ENCODE measurements at regions not wholly inside any gene's neighbourhood (a gene's known extent, or its start where the extent isn't known, plus 50 kb on each side); places are given as distances from the start of the nearest gene placed in this dataset.
"Not testable (repeated sequence)": the region's sequence is repeated elsewhere in the genome, so short reads cannot be mapped to it uniquely, and the experiment has no call there.

DNA sequence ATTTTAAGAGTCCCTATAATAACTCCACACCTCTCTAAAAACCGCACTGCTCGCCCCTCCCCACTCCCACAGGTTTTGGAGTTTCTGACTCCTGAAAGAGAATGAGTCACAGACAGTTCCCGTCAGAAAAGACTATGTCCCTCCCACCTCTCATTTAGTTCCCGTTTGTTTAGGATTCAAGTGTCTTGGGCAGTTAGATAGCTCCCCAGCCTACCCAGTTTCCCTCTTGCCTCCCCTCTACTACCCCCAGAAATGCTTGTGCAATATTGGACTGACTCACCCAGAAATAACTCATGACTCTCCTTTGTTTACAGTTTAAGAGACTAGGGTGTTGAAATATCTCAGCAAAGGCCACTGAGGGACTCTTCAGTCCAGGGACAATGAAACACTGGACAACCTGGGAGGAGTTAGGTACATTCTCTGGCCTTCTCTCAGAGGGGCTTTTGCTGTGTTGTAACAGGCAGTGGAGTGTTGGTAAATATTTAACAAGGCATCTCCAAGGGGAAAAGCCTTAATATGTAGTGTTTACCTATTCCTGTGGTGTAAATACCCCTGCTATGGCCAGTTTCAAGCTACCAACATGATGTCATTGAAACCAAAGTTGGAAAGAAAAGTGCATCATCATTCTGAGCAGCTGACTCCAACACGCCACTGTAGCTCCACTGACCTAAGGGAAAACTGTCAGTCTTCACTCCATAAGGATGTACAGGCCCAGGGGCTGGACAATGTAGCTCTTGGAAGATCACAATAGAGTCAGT, 96.1 kb upstream of the CHD2 start:
- in situ Hi-C loops (cut with HindIII; ENCODE audit: low sequenced_read_pairs) = no loop called here

- in situ Hi-C loops (cut with HindIII; ENCODE audit: low sequenced_read_pairs) = not testable (repeated sequence)
These were observed 95.6 kb upstream of the CHD2 start for GRCh38 chr15:92804610-92804936.

DNA sequence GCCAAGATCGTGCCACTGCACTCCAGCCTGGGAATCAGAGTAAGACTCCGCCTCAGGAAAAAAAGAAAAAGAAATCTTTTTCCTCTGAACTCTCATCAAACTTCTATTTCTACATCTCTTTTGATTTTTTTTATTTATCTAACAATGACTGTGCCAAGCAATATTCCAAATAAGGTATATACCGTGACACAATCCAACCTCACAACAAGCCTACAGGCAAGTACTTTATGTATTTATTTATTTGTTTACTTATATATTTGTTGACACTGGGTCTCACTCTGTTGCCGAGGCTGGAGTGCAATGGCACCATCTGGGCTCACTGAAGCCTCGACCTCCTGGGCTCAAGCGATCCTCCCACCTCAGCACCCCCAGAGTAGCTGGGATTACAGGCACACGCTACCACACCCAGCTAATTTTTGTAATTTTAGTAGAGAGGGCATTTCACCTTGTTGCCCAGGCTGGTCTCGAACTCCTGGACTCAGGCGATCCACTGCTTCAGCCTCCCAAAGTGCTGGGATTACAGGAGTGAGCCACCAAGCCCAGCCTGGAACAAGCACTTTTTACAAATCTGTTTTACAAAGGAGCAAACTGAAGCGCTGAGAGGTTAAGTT, 94.9 kb upstream of the CHD2 start:
- in situ Hi-C loops (cut with HindIII; ENCODE audit: low sequenced_read_pairs) = no loop called here

GRCh38 chr15:92806171-92806570, 94.0 kb upstream of the CHD2 start:
- in situ Hi-C loops (cut with HindIII; ENCODE audit: low sequenced_read_pairs) = not testable (repeated sequence)

GRCh38 chr15:92806763-92807162, 93.4 kb upstream of the CHD2 start:
- in situ Hi-C loops (cut with HindIII; ENCODE audit: low sequenced_read_pairs) = no loop called here

GRCh38 chr15:92807971-92808571, 92.1 kb upstream of the CHD2 start:
- in situ Hi-C loops (cut with HindIII; ENCODE audit: low sequenced_read_pairs) = no loop called here

DNA sequence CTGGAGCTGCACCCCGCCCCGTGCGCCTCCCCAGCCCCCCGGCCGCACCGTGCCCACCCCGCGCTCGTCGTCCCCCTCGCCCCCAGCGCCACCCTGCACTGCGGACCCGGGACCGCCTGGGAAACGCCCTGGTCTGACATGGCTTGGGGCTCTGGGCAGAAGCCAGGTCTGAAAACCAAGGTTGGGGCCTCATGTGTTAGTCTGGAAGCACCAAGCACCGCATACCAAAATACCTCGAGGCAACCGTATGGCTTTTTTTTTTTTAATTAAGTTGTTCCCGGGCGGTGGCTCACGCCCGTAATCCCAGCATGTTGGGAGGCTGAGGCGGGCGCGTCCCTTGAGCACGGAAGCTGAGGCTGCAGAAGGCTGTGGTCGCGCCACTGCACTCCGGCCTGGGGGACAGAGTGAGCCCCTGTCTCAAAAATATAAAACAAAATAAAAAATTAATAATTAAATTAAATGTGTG, 91.5 kb upstream of the CHD2 start:
- in situ Hi-C loops (cut with HindIII; ENCODE audit: low sequenced_read_pairs) = no loop called here

DNA sequence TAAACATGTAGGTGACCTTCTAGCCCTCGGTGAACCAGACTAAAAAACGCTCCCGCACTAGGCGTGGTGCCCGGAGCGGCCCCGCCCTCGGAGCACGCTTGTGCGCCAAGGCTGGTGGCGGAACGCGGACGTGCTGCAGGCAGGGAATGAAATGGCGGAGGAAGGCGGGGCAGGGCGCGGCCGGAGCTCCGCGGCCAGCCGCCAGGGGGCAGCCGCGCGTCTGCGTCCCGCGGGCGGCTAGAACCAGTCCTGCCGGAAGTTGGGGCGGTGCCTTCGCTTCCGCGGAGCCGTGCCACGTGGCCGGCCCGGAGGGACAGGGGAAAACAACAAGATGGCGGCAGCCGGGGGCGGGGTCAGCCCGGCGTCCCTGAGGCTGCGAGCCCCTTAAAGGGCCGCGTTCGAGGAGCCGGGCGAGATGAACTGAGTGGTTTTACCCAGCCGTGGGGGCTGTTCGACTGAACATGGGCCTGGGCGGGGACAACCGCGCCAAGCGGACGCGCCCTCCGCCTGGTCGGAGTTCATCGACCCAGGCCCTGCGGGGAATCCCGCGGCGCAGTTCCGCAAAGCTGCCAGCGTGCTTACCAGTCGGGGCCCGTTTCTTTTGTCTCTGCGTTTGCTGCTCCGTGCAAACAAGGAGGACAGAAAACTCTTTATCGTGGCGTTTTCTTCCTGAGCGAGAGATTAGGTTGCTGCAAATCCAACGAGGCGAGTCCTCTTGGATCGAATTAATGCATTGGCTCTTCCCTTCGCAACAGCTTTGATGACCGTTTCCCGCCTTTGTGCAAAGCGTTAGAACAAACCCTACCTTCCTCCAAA, 90.9 kb upstream of the CHD2 start:
- in situ Hi-C loops (cut with HindIII; ENCODE audit: low sequenced_read_pairs) = no loop called here

- in situ Hi-C loops (cut with HindIII; ENCODE audit: low sequenced_read_pairs) = loop anchor here (10.0 kb wide), 1 partner anchor 85 kb away; no protein-coding TSS in a partner anchor
These were observed 90.2 kb upstream of the CHD2 start for GRCh38 chr15:92809880-92810361.

DNA sequence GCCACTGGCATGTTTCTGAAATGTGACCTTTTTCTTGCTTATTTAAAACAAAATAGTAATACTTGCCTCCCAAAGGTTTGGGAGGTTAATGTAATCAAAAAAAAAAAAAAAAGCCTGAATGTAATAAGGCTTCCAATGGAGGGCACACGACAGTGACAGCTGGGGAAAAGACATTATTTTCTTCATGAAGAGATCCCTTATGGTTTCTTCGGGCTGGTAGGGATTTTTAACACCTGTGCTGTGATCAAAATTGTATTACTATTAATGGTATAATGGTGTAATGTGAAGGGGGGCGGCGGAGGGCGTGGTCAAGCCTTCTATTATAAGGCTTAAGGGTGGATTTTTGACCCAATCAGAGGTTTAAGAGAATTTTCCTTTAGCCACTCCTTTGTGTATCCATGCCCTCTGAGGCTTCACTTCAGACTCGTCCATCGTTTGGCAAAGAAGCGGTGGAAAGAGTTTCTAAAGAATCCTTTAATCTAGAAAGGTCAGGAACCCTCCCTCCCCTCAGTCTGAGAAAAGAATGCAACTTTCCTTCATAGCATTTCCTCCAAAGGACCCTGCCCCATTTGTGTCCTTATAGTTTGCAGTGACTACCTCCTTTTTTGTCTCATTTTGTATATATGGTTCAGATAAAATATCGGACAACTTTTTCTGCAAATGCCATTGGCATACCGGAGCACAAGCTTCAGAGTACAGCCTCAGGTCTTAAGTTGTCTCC, 89.5 kb upstream of the CHD2 start:
- in situ Hi-C loops (cut with HindIII; ENCODE audit: low sequenced_read_pairs) = loop anchor here (10.0 kb wide), 1 partner anchor 84 kb away; no protein-coding TSS in a partner anchor

- in situ Hi-C loops (cut with HindIII; ENCODE audit: low sequenced_read_pairs) = loop anchor here (10.0 kb wide), 1 partner anchor 83 kb away; no protein-coding TSS in a partner anchor
These were observed 88.8 kb upstream of the CHD2 start for GRCh38 chr15:92811148-92811913.

DNA sequence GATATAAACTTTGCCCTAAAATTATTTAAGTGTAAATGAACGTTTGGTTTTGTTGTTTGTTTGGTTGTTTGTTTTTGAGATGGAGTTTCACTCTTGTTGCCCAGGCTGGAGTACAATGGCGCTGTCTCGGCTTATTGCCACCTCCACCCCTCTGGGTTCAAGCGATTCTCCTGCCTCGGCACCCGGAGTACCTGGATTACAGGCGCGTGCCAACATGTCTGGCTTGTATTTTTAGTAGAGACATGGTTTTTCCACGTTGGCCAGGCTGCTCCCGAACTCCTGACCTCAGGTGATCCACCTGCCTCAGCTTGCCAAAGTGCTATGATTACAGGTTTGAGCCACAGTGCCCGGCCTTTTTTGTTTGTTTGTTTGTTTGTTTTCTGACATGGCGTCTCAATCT, 87.9 kb upstream of the CHD2 start:
- in situ Hi-C loops (cut with HindIII; ENCODE audit: low sequenced_read_pairs) = loop anchor here (10.0 kb wide), 1 partner anchor 83 kb away; no protein-coding TSS in a partner anchor

DNA sequence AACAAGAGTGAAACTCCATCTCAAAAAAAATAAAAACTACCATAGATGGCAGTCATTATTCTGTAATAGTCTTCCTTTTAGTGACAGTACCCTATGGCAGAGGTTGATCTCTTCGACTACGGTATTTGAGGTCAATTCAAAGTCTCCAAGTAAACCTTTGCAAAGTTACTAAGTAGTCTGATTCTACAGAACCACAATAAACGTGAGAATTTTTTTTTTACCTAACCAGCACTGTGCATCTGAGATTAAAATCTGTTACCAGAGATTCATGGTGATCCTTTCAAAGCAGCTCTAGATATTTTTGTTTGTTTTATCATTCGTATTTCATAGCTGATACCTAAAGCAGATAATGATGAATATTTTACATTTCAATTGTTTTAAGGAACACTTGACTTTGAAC, 86.6 kb upstream of the CHD2 start:
- in situ Hi-C loops (cut with HindIII; ENCODE audit: low sequenced_read_pairs) = loop anchor here (10.0 kb wide), 1 partner anchor 81 kb away; no protein-coding TSS in a partner anchor

- in situ Hi-C loops (cut with HindIII; ENCODE audit: low sequenced_read_pairs) = loop anchor here (10.0 kb wide), 1 partner anchor 77 kb away; no protein-coding TSS in a partner anchor
These were observed 82.7 kb upstream of the CHD2 start for GRCh38 chr15:92817339-92817886.

GRCh38 chr15:92818651-92819277, 81.4 kb upstream of the CHD2 start:
- in situ Hi-C loops (cut with HindIII; ENCODE audit: low sequenced_read_pairs) = loop anchor here (10.0 kb wide), 1 partner anchor 76 kb away; no protein-coding TSS in a partner anchor

DNA sequence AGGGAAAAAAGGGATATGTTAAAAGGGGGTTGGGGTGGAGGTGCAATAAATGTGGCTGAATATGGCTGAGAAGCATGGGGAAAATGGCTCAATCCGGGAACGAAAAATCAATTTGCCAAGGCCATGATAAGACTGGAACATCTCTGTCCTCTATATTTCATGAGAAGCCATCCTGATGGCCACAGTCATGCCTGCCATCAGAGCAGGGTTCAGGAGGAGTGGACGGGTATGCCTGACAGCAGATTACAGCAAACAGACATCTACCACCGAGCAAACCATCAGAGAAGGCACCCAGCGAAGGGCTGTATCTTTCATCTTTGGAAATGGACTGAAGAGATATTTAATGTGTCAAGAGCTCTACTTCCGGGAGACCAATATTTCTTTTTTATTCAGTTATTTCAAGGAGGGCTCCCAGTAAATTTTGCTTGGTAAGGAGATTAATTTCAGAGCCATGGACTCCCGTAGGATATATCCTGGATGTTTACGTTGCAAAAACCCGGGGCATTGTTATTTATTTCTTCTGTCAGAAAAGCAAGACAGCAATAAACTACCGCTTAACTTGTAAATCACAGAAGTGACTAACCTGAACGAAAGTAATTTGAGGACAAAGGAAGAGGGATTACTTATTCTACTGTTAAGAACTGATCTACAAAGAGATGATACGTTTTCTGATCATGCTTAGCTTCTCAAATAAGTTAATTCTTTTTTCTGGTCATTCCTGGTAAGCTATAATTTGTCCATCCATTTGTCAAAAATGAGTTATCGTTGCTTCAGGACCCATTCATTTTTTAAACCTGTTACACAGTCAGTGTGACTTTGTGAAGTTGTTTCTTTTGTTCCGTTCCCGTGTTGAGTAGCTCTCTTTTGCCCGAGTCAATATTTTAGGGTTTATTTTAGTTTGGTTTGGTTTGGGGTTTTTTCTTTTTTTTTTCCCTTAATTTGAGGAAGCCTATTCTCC, 80.6 kb upstream of the CHD2 start:
- in situ Hi-C loops (cut with HindIII; ENCODE audit: low sequenced_read_pairs) = loop anchor here (10.0 kb wide), 1 partner anchor 75 kb away; no protein-coding TSS in a partner anchor

- in situ Hi-C loops (cut with HindIII; ENCODE audit: low sequenced_read_pairs) = no loop called here
These were observed 79.7 kb upstream of the CHD2 start for GRCh38 chr15:92820236-92821021.

All from endothelial cell of hepatic sinusoid (primary cell).